NCI-H1436 treated with DMSO at 0.1 percent for 48 hours (cell line): ENCODE measurements at regions not wholly inside any gene's neighbourhood (a gene's known extent, or its start where the extent isn't known, plus 50 kb on each side); places are given as distances from the start of the nearest gene placed in this dataset.
"Not testable (repeated sequence)": the region's sequence is repeated elsewhere in the genome, so short reads cannot be mapped to it uniquely, and the experiment has no call there.

Experiments
- DNase-seq: peaks from one replicate; lab custom pipeline; 2025; lab: John Stamatoyannopoulos, UW

- peak; percentile 83 for DNase-seq
Measured at GRCh38 chr11:67805253-67806126, 131.1 kb upstream of the ALDH3B2 start.

- DNase-seq: not testable (repeated sequence)
Measured at GRCh38 chr11:67804435-67805252, 130.2 kb upstream of the ALDH3B2 start.

GRCh38 chr11:67803519-67803918 is 129.1 kb upstream of the ALDH3B2 start:
- DNase-seq: not testable (repeated sequence)

GRCh38 chr11:67803055-67803454 is 128.6 kb upstream of the ALDH3B2 start:
- DNase-seq: not testable (repeated sequence)

- DNase-seq: not testable (repeated sequence)
Measured at GRCh38 chr11:67802623-67803022, 128.2 kb upstream of the ALDH3B2 start.

- not testable (repeated sequence) for DNase-seq
Measured at GRCh38 chr11:67801397-67801796, 127.0 kb upstream of the ALDH3B2 start.

- not testable (repeated sequence) for DNase-seq
Measured at GRCh38 chr11:67800591-67800990, 126.2 kb upstream of the ALDH3B2 start.

- not testable (repeated sequence) for DNase-seq
Measured at GRCh38 chr11:67799808-67800207, 125.4 kb upstream of the ALDH3B2 start.

- not testable (repeated sequence) for DNase-seq
Measured at GRCh38 chr11:67797726-67798521, 123.5 kb upstream of the ALDH3B2 start.

GRCh38 chr11:67795746-67796145 is 121.3 kb upstream of the ALDH3B2 start:
- no peak for DNase-seq

- DNase-seq: not testable (repeated sequence)
Measured at GRCh38 chr11:67793750-67794149, 119.3 kb upstream of the ALDH3B2 start.

- not testable (repeated sequence) for DNase-seq
Measured at GRCh38 chr11:67792273-67792990, 118.0 kb upstream of the ALDH3B2 start.

- DNase-seq: not testable (repeated sequence)
Measured at GRCh38 chr11:67791598-67792170, 117.3 kb upstream of the ALDH3B2 start.

GRCh38 chr11:67788341-67788695 is 113.9 kb upstream of the ALDH3B2 start:
- not testable (repeated sequence) for DNase-seq

- DNase-seq: not testable (repeated sequence)
Measured at GRCh38 chr11:67787681-67788340, 113.4 kb upstream of the ALDH3B2 start.

GRCh38 chr11:67781967-67782366 is 107.5 kb upstream of the ALDH3B2 start:
- DNase-seq: not testable (repeated sequence)

- DNase-seq: not testable (repeated sequence)
Measured at GRCh38 chr11:67781506-67781905, 107.1 kb upstream of the ALDH3B2 start.

- no peak for DNase-seq
Measured at GRCh38 chr11:67780056-67780455, 105.6 kb upstream of the ALDH3B2 start.

- not testable (repeated sequence) for DNase-seq
Measured at GRCh38 chr11:67779189-67779875, 104.9 kb upstream of the ALDH3B2 start.
